Omental fat pad (tissue), 3 donors: ENCODE measurements at regions not wholly inside any gene's neighbourhood (a gene's known extent, or its start where the extent isn't known, plus 50 kb on each side); places are given as distances from the start of the nearest gene placed in this dataset.

Experiments used
- ATAC-seq: fragments of 150-250 bp; one replicate; pipeline ENCODE4 v1.9.1; 2016; ENCODE audit warnings: mild to moderate bottlenecking, moderate library complexity; ENCODE audit not compliant: low FRiP score
- DNase-seq: peaks from one replicate; pipeline ENCODE4 v3.0.0-alpha.2; 2019; ENCODE audit warnings: low spot score
- TF ChIP-seq, protein P1 (sequence below), 3 donors: fragments of 450-650 bp; IDR thresholded peaks; one replicate each; pipeline ENCODE4 v1.5.1; 2016 to 2017; ENCODE audit warnings: antibody characterized with exemption in 3 of 3, mild to moderate bottlenecking in 3 of 3, moderate library complexity in 2 of 3

DNA sequence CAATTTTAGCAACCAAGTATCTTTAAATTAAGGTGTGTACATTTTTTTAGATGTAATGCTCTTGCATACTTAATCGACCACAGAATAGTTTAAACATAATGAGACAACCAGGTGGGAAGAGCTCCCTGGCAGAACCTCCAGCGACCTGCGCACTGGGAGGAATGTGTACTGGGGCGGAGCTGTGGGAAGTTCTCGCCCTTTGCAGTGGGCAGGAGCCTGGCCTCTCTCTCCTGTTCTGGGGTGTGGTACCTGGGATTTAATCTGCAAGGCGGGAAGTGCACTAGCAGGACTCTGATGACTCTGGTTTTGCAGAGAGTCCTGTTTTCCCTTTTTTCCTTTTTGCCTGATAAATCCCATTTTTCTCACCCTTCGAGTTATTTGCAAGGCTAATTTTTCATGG lies 150.7 kb downstream of the SLC28A3 start:
- TF ChIP-seq, protein P1, sequence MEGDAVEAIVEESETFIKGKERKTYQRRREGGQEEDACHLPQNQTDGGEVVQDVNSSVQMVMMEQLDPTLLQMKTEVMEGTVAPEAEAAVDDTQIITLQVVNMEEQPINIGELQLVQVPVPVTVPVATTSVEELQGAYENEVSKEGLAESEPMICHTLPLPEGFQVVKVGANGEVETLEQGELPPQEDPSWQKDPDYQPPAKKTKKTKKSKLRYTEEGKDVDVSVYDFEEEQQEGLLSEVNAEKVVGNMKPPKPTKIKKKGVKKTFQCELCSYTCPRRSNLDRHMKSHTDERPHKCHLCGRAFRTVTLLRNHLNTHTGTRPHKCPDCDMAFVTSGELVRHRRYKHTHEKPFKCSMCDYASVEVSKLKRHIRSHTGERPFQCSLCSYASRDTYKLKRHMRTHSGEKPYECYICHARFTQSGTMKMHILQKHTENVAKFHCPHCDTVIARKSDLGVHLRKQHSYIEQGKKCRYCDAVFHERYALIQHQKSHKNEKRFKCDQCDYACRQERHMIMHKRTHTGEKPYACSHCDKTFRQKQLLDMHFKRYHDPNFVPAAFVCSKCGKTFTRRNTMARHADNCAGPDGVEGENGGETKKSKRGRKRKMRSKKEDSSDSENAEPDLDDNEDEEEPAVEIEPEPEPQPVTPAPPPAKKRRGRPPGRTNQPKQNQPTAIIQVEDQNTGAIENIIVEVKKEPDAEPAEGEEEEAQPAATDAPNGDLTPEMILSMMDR (IDR thresholded peaks at IDR 0.05): no peak
- DNase-seq: no peak
- no peak for ATAC-seq

DNA sequence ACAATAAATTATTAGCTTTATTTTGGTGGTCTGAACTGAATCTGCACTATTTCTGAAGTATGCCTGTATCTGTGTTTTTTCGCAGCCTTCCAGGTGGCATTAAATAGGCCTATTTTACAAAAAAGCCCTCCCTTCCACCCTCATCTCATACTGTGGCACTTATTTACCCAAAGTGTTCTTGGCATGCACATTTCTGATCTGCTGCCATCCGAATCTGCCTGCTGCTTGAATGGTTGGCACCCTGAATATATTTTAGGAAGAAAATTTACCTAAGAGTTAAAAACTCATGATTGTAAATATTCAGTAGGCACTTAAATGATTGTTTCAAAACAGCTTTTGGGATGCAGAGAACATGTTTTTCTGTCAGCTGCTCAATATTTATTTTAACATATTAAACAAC lies 150.1 kb downstream of the SLC28A3 start:
- TF ChIP-seq, protein P1 (IDR thresholded peaks at IDR 0.05): no peak
- ATAC-seq: no peak
- no peak for DNase-seq

DNA sequence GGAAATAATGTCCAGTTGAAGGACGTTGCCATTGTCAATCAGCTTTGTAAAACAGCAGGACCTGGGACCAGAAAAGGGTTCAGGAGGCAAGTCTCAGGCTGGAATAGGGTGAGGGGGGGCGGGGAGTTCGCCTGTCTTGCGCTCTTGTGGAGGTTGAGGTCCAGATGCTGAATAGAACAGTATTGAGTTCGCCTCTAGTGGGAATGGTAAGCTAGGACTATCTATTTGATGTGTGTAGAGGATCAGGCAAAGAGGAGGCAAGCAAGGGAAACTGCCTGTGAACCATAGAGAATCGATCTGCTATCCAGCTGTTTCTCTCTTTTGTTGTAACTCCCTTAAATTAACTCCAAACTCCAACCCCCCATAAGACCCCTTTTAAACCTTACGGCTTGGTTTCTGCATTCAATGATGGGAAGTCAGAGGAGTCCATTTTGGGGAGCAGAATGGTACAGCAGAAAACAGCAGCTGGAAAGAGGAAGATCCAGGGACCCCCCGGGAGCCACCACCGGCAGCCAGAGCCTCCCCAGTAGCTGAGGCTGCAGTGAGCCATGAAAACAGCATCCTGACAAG lies 133.7 kb downstream of the SLC28A3 start:
- no peak for ATAC-seq
- TF ChIP-seq, protein P1 (IDR thresholded peaks at IDR 0.05): no peak
- no peak for DNase-seq

DNA sequence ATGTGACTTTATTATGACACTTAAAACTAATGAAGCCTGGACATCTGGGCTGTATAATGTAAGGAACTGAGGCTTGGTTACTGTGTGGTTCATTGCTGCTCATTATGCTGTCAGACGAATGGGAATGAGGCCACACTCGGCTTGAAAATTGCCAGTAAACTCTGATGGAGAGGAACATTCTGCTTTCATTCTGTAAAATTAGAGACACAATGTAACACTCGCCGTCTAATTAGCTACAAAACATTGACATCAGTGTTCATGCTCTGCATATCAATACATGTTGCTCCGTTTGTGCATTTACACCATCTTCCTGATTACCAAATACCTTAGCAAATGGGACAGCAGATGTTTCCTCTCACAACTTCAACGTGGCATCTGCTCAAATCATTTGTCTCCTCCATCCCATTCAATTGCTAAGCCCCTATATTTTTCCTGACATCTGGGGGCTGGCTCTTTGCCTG lies 133.0 kb downstream of the SLC28A3 start:
- TF ChIP-seq, protein P1 (IDR thresholded peaks at IDR 0.05): no peak
- DNase-seq (no peak), ATAC-seq (no peak)

DNA sequence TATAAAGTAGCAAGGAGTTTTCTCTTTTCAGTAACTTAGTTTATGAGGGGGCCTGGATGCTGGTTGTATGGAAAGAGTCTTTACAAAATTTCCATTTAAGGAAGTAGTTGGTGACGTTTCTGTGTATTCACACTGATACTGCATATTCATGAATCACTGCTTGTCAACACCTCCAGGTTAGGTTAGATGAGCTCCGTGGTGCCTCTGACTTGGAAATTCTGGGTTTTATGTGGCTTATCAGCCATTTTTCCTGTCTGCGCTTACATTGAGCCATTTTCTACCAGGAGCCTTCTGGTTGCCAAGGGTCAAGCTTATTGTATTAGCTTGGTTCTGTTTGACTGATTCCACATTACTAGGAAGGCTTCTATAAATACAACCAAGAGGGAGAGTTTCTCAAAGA lies 128.3 kb downstream of the SLC28A3 start:
- TF ChIP-seq, protein P1 (IDR thresholded peaks at IDR 0.05): no peak
- DNase-seq (no peak), ATAC-seq (no peak)

DNA sequence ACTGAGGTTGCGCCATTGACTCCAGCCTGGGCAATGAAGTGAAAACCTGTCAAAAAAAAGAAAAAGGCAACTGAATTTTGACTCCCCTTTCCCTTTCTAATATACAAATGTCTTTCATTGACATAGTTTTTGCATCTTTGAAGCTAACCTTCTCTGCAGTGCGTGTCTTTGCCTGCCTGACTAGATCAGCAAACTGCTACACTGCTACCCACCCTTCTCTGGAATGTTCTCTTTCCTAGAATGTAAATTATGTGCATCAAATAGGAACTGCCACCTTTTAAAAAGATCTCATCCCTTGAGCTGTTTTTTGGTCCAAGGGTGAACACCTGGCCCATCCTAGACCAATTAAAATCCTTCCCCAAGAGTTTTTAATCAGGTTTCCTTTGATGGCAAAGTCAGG lies 127.6 kb downstream of the SLC28A3 start:
- TF ChIP-seq, protein P1 (IDR thresholded peaks at IDR 0.05): no peak
- no peak for ATAC-seq
- no peak for DNase-seq

DNA sequence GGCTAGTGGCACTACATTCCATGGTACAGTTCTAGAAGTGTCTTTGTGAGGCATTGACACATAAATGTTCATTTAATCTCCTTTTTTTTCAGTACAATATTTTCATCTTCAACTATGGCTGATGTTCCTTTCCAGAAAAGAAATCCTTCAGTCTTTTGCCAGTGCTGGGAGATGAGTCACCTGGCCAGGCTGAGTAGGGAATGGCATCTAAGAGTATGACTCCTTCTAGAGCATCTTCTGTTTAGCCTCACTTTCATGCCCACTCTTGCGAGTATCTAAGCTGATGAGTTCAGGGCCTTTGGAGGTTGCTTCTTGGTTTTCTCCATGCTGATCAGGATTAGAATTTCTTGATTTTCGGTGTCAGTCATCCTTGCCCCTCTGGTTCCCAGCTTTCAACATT lies 124.4 kb downstream of the SLC28A3 start:
- DNase-seq (no peak), ATAC-seq (no peak)
- TF ChIP-seq, protein P1 (IDR thresholded peaks at IDR 0.05): no peak
